Naive thymus-derived CD4-positive, alpha-beta T cell (primary cell): ENCODE measurements at regions not wholly inside any gene's neighbourhood (a gene's known extent, or its start where the extent isn't known, plus 50 kb on each side); places are given as distances from the start of the nearest gene placed in this dataset.

Experiments used
- ATAC-seq: fragments of 150-1000 bp; cut with Tn5 transposase; 2 replicates; pipeline ENCODE4 v1.10.0; 2021; ENCODE audit warnings: mild to moderate bottlenecking, moderate library complexity
- CTCF ChIA-PET: fragments of 350-600 bp; sonication (Branson Sonifier 250); formaldehyde crosslinking; loops from one replicate; lab custom pipeline; 2021; ENCODE audit warnings: antibody characterized with exemption; lab: Charles Lee
- POLR2A ChIA-PET: fragments of 350-600 bp; sonication (Branson Sonifier 250); formaldehyde crosslinking; loops from one replicate; lab custom pipeline; 2021; ENCODE audit warnings: antibody characterized with exemption, inconsistent platforms; lab: Charles Lee
- DNase-seq, 9 donors: peaks; one replicate each; pipeline versions ENCODE4 v3.0.0 to v3.0.0-alpha.2; 2020 to 2022; ENCODE audit warnings: mixed read lengths in 1 of 9
- H3K27ac ChIP-seq: one replicate; pipeline ENCODE4 v1.7.0; 2013; ENCODE audit warnings: mild to moderate bottlenecking, low read depth, low read length, moderate library complexity
- H3K27me3 ChIP-seq, 2 donors: one replicate each; pipeline ENCODE4 v1.7.0; 2013; ENCODE audit warnings: low read length in 2 of 2, mild to moderate bottlenecking in 2 of 2, moderate library complexity in 2 of 2; ENCODE audit not compliant: control insufficient read depth in 2 of 2, insufficient read depth in 2 of 2
- H3K36me3 ChIP-seq, 3 experiments: 1 replicate in 2 of 3; 2 replicates in 1 of 3; pipeline ENCODE4 v1.7.0; 2013; ENCODE audit warnings: low read length in 3 of 3, mild to moderate bottlenecking in 3 of 3, moderate library complexity in 1 of 3; ENCODE audit not compliant: insufficient read depth in 3 of 3, control insufficient read depth in 2 of 3
- H3K4me1 ChIP-seq, 2 donors: one replicate each; pipeline ENCODE4 v1.7.0; 2013; ENCODE audit warnings: low read length in 2 of 2, mild to moderate bottlenecking in 2 of 2, moderate library complexity in 1 of 2; ENCODE audit not compliant: control insufficient read depth in 2 of 2, insufficient read depth in 2 of 2
- H3K4me3 ChIP-seq: 2 replicates; pipeline ENCODE4 v1.7.0; 2013; ENCODE audit warnings: mild to moderate bottlenecking, low read length
- H3K9me3 ChIP-seq, 3 experiments: 1 replicate in 2 of 3; 2 replicates in 1 of 3; pipeline ENCODE4 v1.7.0; 2013; ENCODE audit warnings: low read length in 3 of 3; ENCODE audit not compliant: control insufficient read depth in 2 of 3
- H3K27ac Mint-ChIP-seq, 9 donors: one replicate each; pipeline ENCODE4 v1.8.0; 2020 to 2022; ENCODE audit warnings: mixed read lengths in 9 of 9, mild to moderate bottlenecking in 8 of 9, moderate library complexity in 5 of 9, inconsistent platforms in 2 of 9
- H3K27me3 Mint-ChIP-seq, 5 donors: one replicate each; pipeline ENCODE4 v1.8.0; 2021 to 2022; ENCODE audit warnings: mixed read lengths in 5 of 5, mild to moderate bottlenecking in 1 of 5
- H3K36me3 Mint-ChIP-seq, 5 donors: one replicate each; pipeline ENCODE4 v1.8.0; 2020 to 2022; ENCODE audit warnings: mixed read lengths in 5 of 5, mild to moderate bottlenecking in 3 of 5, inconsistent platforms in 1 of 5
- H3K4me1 Mint-ChIP-seq, 7 donors: one replicate each; pipeline ENCODE4 v1.8.0; 2020 to 2022; ENCODE audit warnings: mixed read lengths in 7 of 7, mild to moderate bottlenecking in 3 of 7, inconsistent platforms in 1 of 7
- H3K4me3 Mint-ChIP-seq, 10 donors: one replicate each; pipeline ENCODE4 v1.8.0; 2020 to 2022; ENCODE audit warnings: mild to moderate bottlenecking in 10 of 10, mixed read lengths in 10 of 10, moderate library complexity in 6 of 10, inconsistent platforms in 2 of 10
- H3K9me3 Mint-ChIP-seq, 11 donors: one replicate each; pipeline ENCODE4 v1.8.0; 2020 to 2022; ENCODE audit warnings: mixed read lengths in 11 of 11, mild to moderate bottlenecking in 4 of 11, inconsistent platforms in 1 of 11, moderate library complexity in 1 of 11
- intact Hi-C, 2 donors: fragments of 100-400 bp; cut with micrococcal nuclease; formaldehyde crosslinking; loops; one replicate each; pipeline ENCODE4 v1.15.1; 2023

GRCh38 chr12:116404247-116404646, 126.8 kb upstream of the MED13L start:
- ChIA-PET CTCF (interaction anchor here (0.7 kb wide), 1 partner anchor 9 kb away, joined by 3 read pairs; no protein-coding TSS in a partner anchor), POLR2A (no interaction called here)
- Histone ChIP-seq H3K27ac (no peak overlapping the region), H3K4me1 (no peaks in the 10 kb centered on the region), H3K36me3 (no peaks in the 10 kb centered on the region), H3K4me3 (no peak overlapping the region), H3K9me3 (no peaks in the 10 kb centered on the region), H3K27me3 (no peaks in the 10 kb centered on the region)
- Mint-ChIP-seq H3K27ac (no peak overlapping the region), H3K27me3 (no peaks in the 10 kb centered on the region), H3K9me3 (peaks cover 0 to 16% (median 9%) of the 10 kb centered on the region in 11 donors), H3K4me1 (peaks cover 6 to 11% (median 9%) of the 10 kb centered on the region in 7 donors), H3K4me3 (no peak overlapping the region), H3K36me3 (peaks cover 0 to 8% (median 0%) of the 10 kb centered on the region in 5 donors)
- intact Hi-C loops: no loop called here
- ATAC-seq (no peak), DNase-seq (no peak)

DNA sequence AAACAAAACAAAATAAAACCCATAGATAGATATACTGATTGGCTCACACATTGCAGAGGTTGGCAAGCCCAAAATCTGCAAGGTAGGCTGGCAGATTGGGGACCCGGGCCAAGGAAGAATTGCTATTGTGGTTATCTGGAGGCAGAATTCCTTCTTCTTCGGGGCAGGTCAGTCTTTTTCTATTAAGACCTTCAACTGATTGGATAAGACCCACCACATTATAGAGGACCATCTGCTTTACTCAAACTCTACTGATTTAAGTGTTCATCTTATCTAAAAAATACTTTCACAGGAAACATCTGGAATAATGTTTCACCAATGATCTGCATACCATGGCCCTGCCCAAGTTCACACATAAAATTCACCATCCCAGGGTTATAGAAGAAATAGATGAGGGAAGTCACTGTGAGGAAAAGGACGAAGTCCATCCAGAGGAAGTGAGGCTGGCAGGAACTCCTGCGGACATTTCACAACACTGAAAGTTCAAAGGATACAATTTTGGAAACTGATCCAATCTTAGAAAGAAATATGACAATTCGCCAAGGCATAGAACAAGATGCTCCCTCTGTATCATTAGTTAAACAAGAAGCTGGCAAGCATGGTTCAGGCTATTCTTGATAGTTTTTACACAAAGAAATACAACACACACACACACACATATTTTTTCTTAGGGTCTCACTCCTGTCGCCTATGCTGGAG, 127.6 kb upstream of the MED13L start:
- no peaks in the 10 kb centered on the region for H3K27me3 ChIP-seq
- H3K9me3 ChIP-seq: no peaks in the 10 kb centered on the region
- H3K27ac ChIP-seq: no peak overlapping the region
- peaks cover 6 to 11% (median 9%) of the 10 kb centered on the region in 7 donors for H3K4me1 Mint-ChIP-seq
- intact Hi-C loops: no loop called here
- H3K4me1 ChIP-seq: no peaks in the 10 kb centered on the region
- H3K4me3 ChIP-seq: no peak overlapping the region
- DNase-seq (no peak), ATAC-seq (no peak)
- no peak overlapping the region for H3K4me3 Mint-ChIP-seq
- no peaks in the 10 kb centered on the region for H3K27me3 Mint-ChIP-seq
- CTCF ChIA-PET: interaction anchor here (0.7 kb wide), 1 partner anchor 8 kb away, joined by 3 read pairs; no protein-coding TSS in a partner anchor
- H3K9me3 Mint-ChIP-seq: peaks cover 0 to 14% (median 8%) of the 10 kb centered on the region in 11 donors
- H3K36me3 ChIP-seq: no peaks in the 10 kb centered on the region
- POLR2A ChIA-PET: no interaction called here
- peaks cover 0 to 8% (median 0%) of the 10 kb centered on the region in 5 donors for H3K36me3 Mint-ChIP-seq
- peak overlapping the region in 1 of 9 donors; percentile 32 for H3K27ac Mint-ChIP-seq

DNA sequence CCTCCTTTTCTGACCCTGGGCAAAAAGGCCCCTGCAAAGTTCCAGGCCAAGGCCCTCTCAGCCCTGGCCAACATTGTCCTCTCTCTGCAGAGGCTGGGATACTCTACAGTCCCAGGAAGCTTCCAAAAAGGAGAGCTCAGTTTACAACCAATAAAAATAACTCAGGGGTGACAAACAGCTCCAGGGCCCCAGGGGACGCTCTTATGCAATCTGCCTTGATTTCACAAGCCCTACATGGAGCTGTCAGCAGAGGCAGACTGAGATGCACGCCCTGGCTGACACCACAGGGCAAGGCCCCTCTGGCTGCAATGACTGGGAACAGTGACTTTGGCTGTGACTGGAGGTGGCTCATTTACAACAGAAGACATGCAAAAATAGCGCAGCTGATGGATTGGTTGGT, 129.0 kb upstream of the MED13L start:
- ChIA-PET CTCF (interaction anchor here (0.6 kb wide), 1 partner anchor 195 kb away, joined by 3 read pairs; no protein-coding TSS in a partner anchor), POLR2A (no interaction called here)
- Mint-ChIP-seq H3K27me3 (no peaks in the 10 kb centered on the region), H3K4me1 (peaks cover 8 to 14% (median 9%) of the 10 kb centered on the region in 7 donors), H3K27ac (no peak overlapping the region), H3K9me3 (peaks cover 0 to 3% (median 0%) of the 10 kb centered on the region in 11 donors), H3K36me3 (no peaks in the 10 kb centered on the region), H3K4me3 (no peak overlapping the region)
- no peaks in the 10 kb centered on the region for H3K4me1 ChIP-seq
- H3K36me3 ChIP-seq: no peaks in the 10 kb centered on the region
- ATAC-seq (peak; percentile 81), DNase-seq (no peak)
- no peak overlapping the region for H3K27ac ChIP-seq
- intact Hi-C loops: no loop called here
- H3K9me3 ChIP-seq: no peaks in the 10 kb centered on the region
- H3K27me3 ChIP-seq: no peaks in the 10 kb centered on the region
- no peak overlapping the region for H3K4me3 ChIP-seq

GRCh38 chr12:116408489-116409250, 131.2 kb upstream of the MED13L start:
- CTCF ChIA-PET: no interaction called here
- Histone ChIP-seq H3K27ac (no peak overlapping the region), H3K36me3 (no peaks in the 10 kb centered on the region), H3K9me3 (no peaks in the 10 kb centered on the region), H3K4me3 (no peak overlapping the region), H3K27me3 (no peaks in the 10 kb centered on the region), H3K4me1 (no peaks in the 10 kb centered on the region)
- H3K27ac Mint-ChIP-seq: no peak overlapping the region
- POLR2A ChIA-PET: interaction anchor here (0.6 kb wide), 1 partner anchor 302 kb away, joined by 4 read pairs; no protein-coding TSS in a partner anchor
- no peaks in the 10 kb centered on the region for H3K27me3 Mint-ChIP-seq
- H3K4me3 Mint-ChIP-seq: no peak overlapping the region
- peaks cover 8 to 11% (median 9%) of the 10 kb centered on the region in 7 donors for H3K4me1 Mint-ChIP-seq
- no peak for ATAC-seq
- DNase-seq: no peak
- H3K36me3 Mint-ChIP-seq: no peaks in the 10 kb centered on the region
- intact Hi-C loops: no loop called here
- no peaks in the 10 kb centered on the region for H3K9me3 Mint-ChIP-seq

- Histone ChIP-seq H3K27ac (no peak overlapping the region), H3K36me3 (no peaks in the 10 kb centered on the region), H3K4me1 (no peaks in the 10 kb centered on the region), H3K27me3 (no peaks in the 10 kb centered on the region), H3K4me3 (no peak overlapping the region), H3K9me3 (no peaks in the 10 kb centered on the region)
- ChIA-PET POLR2A (no interaction called here), CTCF (interaction anchor here (0.6 kb wide), 1 partner anchor 277 kb away, joined by 3 read pairs; no protein-coding TSS in a partner anchor)
- peaks cover 7 to 11% (median 8%) of the 10 kb centered on the region in 7 donors for H3K4me1 Mint-ChIP-seq
- H3K4me3 Mint-ChIP-seq: no peak overlapping the region
- H3K36me3 Mint-ChIP-seq: no peaks in the 10 kb centered on the region
- H3K27ac Mint-ChIP-seq: no peak overlapping the region
- DNase-seq: no peak
- no peak for ATAC-seq
- H3K9me3 Mint-ChIP-seq: no peaks in the 10 kb centered on the region
- no peaks in the 10 kb centered on the region for H3K27me3 Mint-ChIP-seq
- intact Hi-C loops: no loop called here
Observed at GRCh38 chr12:116411977-116412376, 134.5 kb upstream of the MED13L start.

DNA sequence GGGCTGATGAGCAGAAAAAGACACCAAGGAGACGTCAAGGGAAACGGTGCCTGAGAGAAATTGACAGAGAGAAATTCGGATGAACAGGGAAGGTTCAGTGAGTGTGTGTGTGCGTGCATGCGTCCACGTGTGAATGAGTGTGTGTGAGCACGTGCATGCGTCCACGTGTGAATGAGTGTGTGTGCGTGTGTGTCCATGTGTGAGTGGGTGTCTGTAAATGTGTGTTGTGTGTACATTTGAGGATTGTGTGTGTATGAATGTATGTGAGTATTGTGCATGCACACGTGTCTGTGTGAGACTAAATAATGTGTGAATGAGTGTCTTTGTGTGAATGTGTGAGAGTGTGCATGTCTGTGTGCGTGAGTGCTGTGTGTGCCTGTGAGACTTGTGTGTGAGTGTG, 137.4 kb upstream of the MED13L start:
- no peak overlapping the region for H3K4me3 ChIP-seq
- intact Hi-C loops: no loop called here
- no peaks in the 10 kb centered on the region for H3K4me1 ChIP-seq
- no peaks in the 10 kb centered on the region for H3K27me3 Mint-ChIP-seq
- H3K9me3 ChIP-seq: no peaks in the 10 kb centered on the region
- DNase-seq (no peak), ATAC-seq (no peak)
- no peaks in the 10 kb centered on the region for H3K9me3 Mint-ChIP-seq
- no peak overlapping the region for H3K4me3 Mint-ChIP-seq
- no peak overlapping the region for H3K27ac Mint-ChIP-seq
- H3K4me1 Mint-ChIP-seq: peaks cover 0 to 5% (median 0%) of the 10 kb centered on the region in 7 donors
- POLR2A ChIA-PET: no interaction called here
- no peaks in the 10 kb centered on the region for H3K36me3 Mint-ChIP-seq
- no peak overlapping the region for H3K27ac ChIP-seq
- CTCF ChIA-PET: no interaction called here
- no peaks in the 10 kb centered on the region for H3K36me3 ChIP-seq
- H3K27me3 ChIP-seq: no peaks in the 10 kb centered on the region
